Naive B cell (primary cell): ENCODE measurements at regions not wholly inside any gene's neighbourhood (a gene's known extent, or its start where the extent isn't known, plus 50 kb on each side); places are given as distances from the start of the nearest gene placed in this dataset.
"Not testable (repeated sequence)": the region's sequence is repeated elsewhere in the genome, so short reads cannot be mapped to it uniquely, and the experiment has no call there.

ENCODE experiments used
- ATAC-seq, 2 donors: fragments of 150-1000 bp; cut with Tn5 transposase; 2 replicates each; pipeline ENCODE4 v1.10.0; 2021; ENCODE audit warnings: low read depth in 2 of 2, mild to moderate bottlenecking in 2 of 2, moderate library complexity in 2 of 2
- DNase-seq: peaks from one replicate; pipeline ENCODE4 v3.0.0; 2022
- H3K27ac Mint-ChIP-seq, 6 donors: one replicate each; pipeline ENCODE4 v1.8.0; 2020 to 2022; ENCODE audit warnings: mild to moderate bottlenecking in 6 of 6, mixed read lengths in 6 of 6, moderate library complexity in 5 of 6, inconsistent platforms in 2 of 6
- H3K27me3 Mint-ChIP-seq, 3 donors: one replicate each; pipeline ENCODE4 v1.8.0; 2021 to 2022; ENCODE audit warnings: mixed read lengths in 3 of 3, mild to moderate bottlenecking in 1 of 3
- H3K36me3 Mint-ChIP-seq, 2 donors: one replicate each; pipeline ENCODE4 v1.8.0; 2020 to 2022; ENCODE audit warnings: mixed read lengths in 2 of 2, inconsistent platforms in 1 of 2, mild to moderate bottlenecking in 1 of 2
- H3K4me1 Mint-ChIP-seq, 3 donors: one replicate each; pipeline ENCODE4 v1.8.0; 2020 to 2022; ENCODE audit warnings: mixed read lengths in 3 of 3, inconsistent platforms in 1 of 3, mild to moderate bottlenecking in 1 of 3, moderate library complexity in 1 of 3
- H3K4me3 Mint-ChIP-seq, 8 donors: one replicate each; pipeline ENCODE4 v1.8.0; 2020 to 2022; ENCODE audit warnings: mild to moderate bottlenecking in 8 of 8, mixed read lengths in 8 of 8, moderate library complexity in 8 of 8, inconsistent platforms in 2 of 8
- H3K9me3 Mint-ChIP-seq, 7 donors: one replicate each; pipeline ENCODE4 v1.8.0; 2020 to 2022; ENCODE audit warnings: mixed read lengths in 7 of 7, mild to moderate bottlenecking in 5 of 7, inconsistent platforms in 2 of 7, moderate library complexity in 1 of 7

GRCh38 chr1:101364370-101365120 lies 127.7 kb downstream of the S1PR1 start:
- Mint-ChIP-seq H3K27me3 (no peaks in the 10 kb centered on the region), H3K4me1 (peaks cover 0 to 11% (median 6%) of the 10 kb centered on the region in 3 donors), H3K9me3 (peaks cover 0 to 10% (median 7%) of the 10 kb centered on the region in 7 donors), H3K36me3 (peaks cover 5 to 9% of the 10 kb centered on the region in 2 donors), H3K4me3 (no peak overlapping the region), H3K27ac (no peak overlapping the region)
- no peak for DNase-seq
- ATAC-seq: no peak

- peak overlapping the region in 1 of 6 donors; percentile 78 for H3K27ac Mint-ChIP-seq
These were observed 128.4 kb downstream of the S1PR1 start for GRCh38 chr1:101365186-101365585.

DNA sequence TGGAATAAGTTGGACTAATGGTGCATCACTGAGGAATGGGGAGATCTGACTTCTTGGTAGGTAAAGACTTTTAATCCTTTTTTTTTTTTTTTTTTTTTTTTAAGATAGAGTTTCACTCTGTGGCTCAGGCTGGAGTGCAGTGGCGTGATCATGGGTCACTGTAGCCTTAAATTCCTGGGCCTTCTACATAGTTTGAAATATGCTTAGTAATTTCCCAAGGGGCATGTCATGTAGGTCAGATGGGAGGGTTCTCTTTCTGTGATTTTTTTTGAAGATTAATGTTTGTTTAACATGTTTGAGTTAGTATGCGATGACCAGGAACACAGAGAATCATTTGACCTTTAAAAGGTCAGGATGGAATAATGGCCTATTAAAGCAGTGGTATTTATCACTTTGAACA lies 129.1 kb downstream of the S1PR1 start:
- Mint-ChIP-seq H3K4me3 (no peak overlapping the region), H3K27ac (peak overlapping the region in 1 of 6 donors; percentile 36), H3K27me3 (no peaks in the 10 kb centered on the region), H3K4me1 (peaks cover 0 to 11% (median 6%) of the 10 kb centered on the region in 3 donors), H3K36me3 (peaks cover 5 to 9% of the 10 kb centered on the region in 2 donors), H3K9me3 (peaks cover 0 to 10% (median 7%) of the 10 kb centered on the region in 7 donors)
- DNase-seq (no peak), ATAC-seq (no peak)

More at GRCh38 chr1:101365186-101365585, 128.4 kb downstream of the S1PR1 start:
- peaks cover 0 to 10% (median 7%) of the 10 kb centered on the region in 7 donors for H3K9me3 Mint-ChIP-seq
- H3K27me3 Mint-ChIP-seq: no peaks in the 10 kb centered on the region
- DNase-seq (no peak), ATAC-seq (no peak)
- peaks cover 0 to 11% (median 6%) of the 10 kb centered on the region in 3 donors for H3K4me1 Mint-ChIP-seq
- H3K4me3 Mint-ChIP-seq: no peak overlapping the region
- peaks cover 5 to 9% of the 10 kb centered on the region in 2 donors for H3K36me3 Mint-ChIP-seq

- H3K36me3 Mint-ChIP-seq: peaks cover 5 to 9% of the 10 kb centered on the region in 2 donors
- no peak overlapping the region for H3K27ac Mint-ChIP-seq
- ATAC-seq (no peak), DNase-seq (no peak)
- peaks cover 0 to 11% (median 6%) of the 10 kb centered on the region in 3 donors for H3K4me1 Mint-ChIP-seq
- peaks cover 0 to 10% (median 7%) of the 10 kb centered on the region in 7 donors for H3K9me3 Mint-ChIP-seq
- H3K27me3 Mint-ChIP-seq: no peaks in the 10 kb centered on the region
- H3K4me3 Mint-ChIP-seq: no peak overlapping the region
These were observed 129.8 kb downstream of the S1PR1 start for GRCh38 chr1:101366513-101367215.

GRCh38 chr1:101367630-101368029 lies 130.8 kb downstream of the S1PR1 start:
- peaks cover 5 to 8% of the 10 kb centered on the region in 2 donors for H3K36me3 Mint-ChIP-seq
- no peak for ATAC-seq
- H3K9me3 Mint-ChIP-seq: peaks cover 0 to 14% (median 8%) of the 10 kb centered on the region in 7 donors
- H3K4me1 Mint-ChIP-seq: peaks cover 0 to 11% (median 6%) of the 10 kb centered on the region in 3 donors
- no peaks in the 10 kb centered on the region for H3K27me3 Mint-ChIP-seq
- no peak overlapping the region for H3K4me3 Mint-ChIP-seq
- DNase-seq: no peak
- H3K27ac Mint-ChIP-seq: no peak overlapping the region

DNA sequence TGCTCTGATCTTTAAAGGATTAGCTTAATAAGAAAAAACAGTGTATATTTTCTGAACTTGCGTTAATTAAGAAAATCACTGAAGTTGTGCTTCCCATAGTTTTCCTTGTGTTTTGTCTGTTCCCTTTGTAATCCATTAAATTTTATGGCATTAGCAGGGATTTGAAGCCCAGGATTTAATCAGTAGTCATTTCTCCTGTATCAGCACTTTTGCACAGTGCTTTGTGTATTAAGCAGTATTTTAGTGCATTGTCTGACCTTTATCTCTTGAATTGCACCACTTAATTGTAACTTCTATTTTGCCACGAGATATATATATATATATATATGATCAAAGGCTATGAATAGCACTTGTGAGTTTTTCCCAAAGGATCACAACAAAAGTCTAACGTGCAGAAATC lies 133.7 kb downstream of the S1PR1 start:
- H3K4me1 Mint-ChIP-seq: peaks cover 0 to 5% (median 0%) of the 10 kb centered on the region in 3 donors
- no peaks in the 10 kb centered on the region for H3K27me3 Mint-ChIP-seq
- no peak overlapping the region for H3K4me3 Mint-ChIP-seq
- H3K36me3 Mint-ChIP-seq: no peaks in the 10 kb centered on the region
- peak overlapping the region in 1 of 6 donors; percentile 39 for H3K27ac Mint-ChIP-seq
- ATAC-seq: no peak
- H3K9me3 Mint-ChIP-seq: peaks cover 0 to 12% (median 4%) of the 10 kb centered on the region in 7 donors
- no peak for DNase-seq

DNA sequence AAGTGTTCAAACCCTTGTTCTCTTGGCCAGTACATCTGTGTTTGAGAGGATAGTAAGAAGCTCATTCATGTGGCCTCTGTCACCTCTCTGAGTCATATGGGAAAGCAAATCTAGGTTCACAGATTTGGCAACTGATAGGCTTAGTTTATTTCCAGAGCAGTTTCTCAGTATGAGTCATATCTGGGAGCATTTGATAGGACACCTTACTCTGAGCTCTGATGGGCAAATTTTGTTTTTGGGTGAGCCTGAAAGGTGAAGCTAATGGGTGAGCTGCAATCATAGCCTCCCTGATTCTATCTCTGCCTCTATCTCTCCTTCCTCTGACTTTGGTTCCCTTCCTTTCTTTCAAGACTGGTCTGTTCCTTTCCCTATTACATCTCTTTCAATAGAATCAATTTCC lies 134.4 kb downstream of the S1PR1 start:
- Mint-ChIP-seq H3K9me3 (peaks cover 0 to 12% (median 4%) of the 10 kb centered on the region in 7 donors), H3K27me3 (no peaks in the 10 kb centered on the region), H3K36me3 (no peaks in the 10 kb centered on the region), H3K4me1 (no peaks in the 10 kb centered on the region), H3K4me3 (no peak overlapping the region), H3K27ac (peak overlapping the region in 1 of 6 donors; percentile 2)
- DNase-seq (no peak), ATAC-seq (no peak)

GRCh38 chr1:101373570-101373969 lies 136.8 kb downstream of the S1PR1 start:
- H3K9me3 Mint-ChIP-seq: peaks cover 0 to 12% (median 4%) of the 10 kb centered on the region in 7 donors
- H3K4me1 Mint-ChIP-seq: peaks cover 0 to 3% (median 1%) of the 10 kb centered on the region in 3 donors
- no peak overlapping the region for H3K4me3 Mint-ChIP-seq
- no peaks in the 10 kb centered on the region for H3K27me3 Mint-ChIP-seq
- no peak for ATAC-seq
- no peak for DNase-seq
- no peak overlapping the region for H3K27ac Mint-ChIP-seq
- H3K36me3 Mint-ChIP-seq: no peaks in the 10 kb centered on the region

- not testable (repeated sequence) for H3K36me3 Mint-ChIP-seq, ATAC-seq, DNase-seq, H3K27me3 Mint-ChIP-seq, H3K4me3 Mint-ChIP-seq, H3K27ac Mint-ChIP-seq
- Mint-ChIP-seq H3K9me3 (peaks cover 0 to 12% (median 4%) of the 10 kb centered on the region in 7 donors), H3K4me1 (peaks cover 17 to 20% (median 17%) of the 10 kb centered on the region in 3 donors)
These were observed 138.6 kb downstream of the S1PR1 start for GRCh38 chr1:101375448-101375847.

- no peak for DNase-seq
- H3K9me3 Mint-ChIP-seq: peaks cover 0 to 12% (median 4%) of the 10 kb centered on the region in 7 donors
- H3K27me3 Mint-ChIP-seq: no peaks in the 10 kb centered on the region
- ATAC-seq: no peak
- H3K36me3 Mint-ChIP-seq: no peaks in the 10 kb centered on the region
- H3K4me1 Mint-ChIP-seq: peaks cover 25 to 28% (median 27%) of the 10 kb centered on the region in 3 donors
- no peak overlapping the region for H3K4me3 Mint-ChIP-seq
- no peak overlapping the region for H3K27ac Mint-ChIP-seq
These were observed 139.6 kb downstream of the S1PR1 start for GRCh38 chr1:101376121-101377083.

DNA sequence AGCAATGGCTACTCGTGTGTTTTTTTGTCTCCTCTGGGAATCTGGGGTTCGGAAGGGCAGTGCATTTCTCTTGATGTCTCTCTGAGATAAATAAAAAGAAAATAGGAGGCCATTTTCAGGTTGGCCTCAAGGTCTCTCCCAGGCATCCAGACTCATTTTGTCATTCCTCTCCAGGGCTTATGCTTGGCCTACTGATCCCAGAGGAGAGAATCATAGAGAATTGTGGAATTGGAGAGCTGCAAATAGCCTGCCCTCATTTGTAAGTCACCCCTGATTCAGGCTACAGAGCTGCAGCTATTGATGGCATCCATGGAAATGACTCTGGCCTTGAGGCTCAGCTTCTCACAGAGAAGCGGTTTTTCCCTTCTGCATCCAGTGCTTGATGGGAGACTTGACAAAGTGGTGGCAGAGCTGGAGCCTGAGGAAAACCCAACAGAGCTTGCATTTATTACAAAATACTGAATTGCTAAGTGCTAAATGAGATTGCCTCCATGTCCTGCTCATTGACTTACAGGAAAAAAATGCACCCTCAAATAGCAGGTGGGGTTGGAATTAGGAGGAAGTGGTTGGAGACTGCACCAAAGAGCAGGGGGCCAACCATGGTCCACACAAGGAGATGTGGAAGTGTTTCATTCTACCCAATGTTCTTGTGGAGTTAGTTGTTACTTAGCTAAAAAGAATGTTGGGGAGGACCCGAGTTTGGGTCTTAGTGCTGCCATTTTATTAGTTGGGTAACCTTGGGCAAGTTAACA lies 140.4 kb downstream of the S1PR1 start:
- Mint-ChIP-seq H3K36me3 (no peaks in the 10 kb centered on the region), H3K4me3 (no peak overlapping the region), H3K27ac (peak overlapping the region in 1 of 6 donors; percentile 54), H3K9me3 (peaks cover 0 to 11% (median 4%) of the 10 kb centered on the region in 7 donors), H3K27me3 (no peaks in the 10 kb centered on the region), H3K4me1 (peaks cover 25 to 28% (median 27%) of the 10 kb centered on the region in 3 donors)
- no peak for DNase-seq
- no peak for ATAC-seq

DNA sequence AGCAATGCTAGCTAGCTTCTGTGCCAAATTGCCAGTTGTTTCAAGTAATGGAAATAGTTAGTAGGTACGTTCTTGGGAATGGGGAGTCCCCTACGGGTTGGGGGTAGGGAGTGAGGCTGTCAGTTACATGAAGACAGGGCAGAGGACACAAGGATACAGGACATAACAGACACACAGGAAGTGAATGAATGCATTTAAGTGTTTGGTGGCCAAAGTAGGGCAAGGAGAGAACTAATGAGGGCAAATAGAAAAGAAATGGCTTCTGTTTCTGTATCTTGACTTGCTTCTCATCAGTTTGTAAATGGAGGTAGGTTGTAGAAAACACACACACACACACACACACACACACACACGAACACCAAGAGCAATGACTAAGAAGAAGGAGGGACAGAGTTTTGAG lies 142.2 kb downstream of the S1PR1 start:
- H3K9me3 Mint-ChIP-seq: peaks cover 0 to 5% (median 0%) of the 10 kb centered on the region in 7 donors
- no peak for DNase-seq
- H3K27ac Mint-ChIP-seq: peak overlapping the region in 5 of 6 donors; percentile 5 to 64 (median 62)
- no peaks in the 10 kb centered on the region for H3K36me3 Mint-ChIP-seq
- no peaks in the 10 kb centered on the region for H3K27me3 Mint-ChIP-seq
- no peak overlapping the region for H3K4me3 Mint-ChIP-seq
- ATAC-seq: no peak
- peaks cover 27 to 34% (median 30%) of the 10 kb centered on the region in 3 donors for H3K4me1 Mint-ChIP-seq
